ENCODE measurements at regions not wholly inside any gene's neighbourhood (a gene's known extent, or its start where the extent isn't known, plus 50 kb on each side); places are given as distances from the start of the nearest gene placed in this dataset.
"Not testable (repeated sequence)": the region's sequence is repeated elsewhere in the genome, so short reads cannot be mapped to it uniquely, and the experiment has no call there.

DNA sequence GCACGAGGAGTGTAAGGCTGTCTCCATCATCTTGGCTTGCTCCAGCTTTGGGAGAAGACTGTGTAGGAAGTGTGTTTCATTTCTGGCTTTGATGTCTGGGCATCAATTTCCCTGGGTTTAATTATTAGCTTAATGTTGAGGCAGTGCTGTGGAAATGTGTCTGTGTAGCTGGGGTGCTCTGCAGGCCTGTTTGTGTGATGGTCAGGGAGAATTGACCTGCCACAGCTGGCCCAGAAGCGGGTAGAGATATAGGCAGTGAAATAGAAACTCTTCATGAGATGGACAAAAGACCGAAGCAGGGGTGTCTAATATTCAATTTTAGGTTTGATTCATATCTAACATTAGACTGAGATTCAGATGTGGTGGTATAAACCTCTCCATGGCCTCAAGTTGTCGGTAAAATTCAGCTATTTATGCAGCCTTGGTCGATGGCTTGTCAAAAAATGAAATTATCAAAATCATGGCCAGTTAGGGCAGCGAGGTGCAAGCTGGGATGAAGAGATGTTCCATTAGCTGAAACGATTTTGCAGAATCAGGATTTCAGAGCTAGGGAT is 95.3 kb upstream of the SNX9 start:
- no peak for DNase-seq (ENCODE audit: low spot score)

DNA sequence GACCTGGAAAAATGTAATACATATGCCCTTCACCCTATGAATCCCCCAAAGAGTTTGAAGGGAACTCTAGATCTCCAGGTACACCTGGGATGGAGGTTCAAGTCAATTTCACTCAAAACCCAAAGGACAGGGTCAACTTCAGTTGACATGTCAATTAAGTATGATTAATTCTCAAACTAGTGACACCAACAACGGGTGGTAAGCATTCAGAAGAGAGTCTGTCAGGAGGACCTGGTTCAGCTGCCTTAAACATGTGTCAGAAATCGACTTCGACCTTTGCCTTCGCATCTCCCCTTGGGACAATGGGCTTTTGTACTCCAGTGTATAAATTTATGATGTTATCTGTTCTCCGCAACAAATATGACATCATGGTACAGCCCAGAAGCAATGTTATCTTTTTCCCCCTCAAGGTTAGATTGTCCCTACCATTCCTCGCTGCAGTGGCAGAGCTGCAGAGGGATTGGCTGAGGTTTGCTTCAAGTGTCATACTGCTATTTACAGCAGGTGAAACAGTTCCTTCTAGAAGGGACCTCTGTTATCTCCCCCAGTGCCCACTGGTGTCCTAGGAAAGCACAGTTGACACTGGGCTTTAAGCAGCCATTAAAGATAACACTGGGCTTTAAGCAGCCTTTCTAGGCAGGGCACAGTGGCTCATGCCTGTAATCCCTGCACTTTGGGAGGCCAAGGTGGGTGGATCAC is 94.7 kb upstream of the SNX9 start:
- no peak for DNase-seq (ENCODE audit: low spot score)

DNA sequence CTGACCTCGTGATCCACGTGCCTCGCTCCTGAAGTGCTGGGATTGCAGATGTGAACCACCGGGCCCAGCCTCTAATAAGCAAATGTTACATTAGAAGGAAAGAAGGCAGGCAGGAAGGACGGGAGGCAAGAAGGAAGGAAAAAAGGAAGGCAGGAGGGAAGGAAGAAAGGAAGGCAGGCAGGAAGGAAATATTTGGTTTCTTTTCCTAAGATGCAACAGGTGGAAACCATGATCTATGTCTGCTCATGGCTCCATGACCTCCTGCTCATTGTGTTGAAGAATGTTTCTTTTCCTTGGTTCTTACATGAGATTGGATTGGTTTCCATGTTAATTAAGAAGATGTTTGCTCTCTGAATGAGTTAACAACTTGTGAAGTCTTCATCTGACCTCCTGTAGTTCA is 91.8 kb upstream of the SNX9 start:
- no peak for DNase-seq (ENCODE audit: low spot score)

DNA sequence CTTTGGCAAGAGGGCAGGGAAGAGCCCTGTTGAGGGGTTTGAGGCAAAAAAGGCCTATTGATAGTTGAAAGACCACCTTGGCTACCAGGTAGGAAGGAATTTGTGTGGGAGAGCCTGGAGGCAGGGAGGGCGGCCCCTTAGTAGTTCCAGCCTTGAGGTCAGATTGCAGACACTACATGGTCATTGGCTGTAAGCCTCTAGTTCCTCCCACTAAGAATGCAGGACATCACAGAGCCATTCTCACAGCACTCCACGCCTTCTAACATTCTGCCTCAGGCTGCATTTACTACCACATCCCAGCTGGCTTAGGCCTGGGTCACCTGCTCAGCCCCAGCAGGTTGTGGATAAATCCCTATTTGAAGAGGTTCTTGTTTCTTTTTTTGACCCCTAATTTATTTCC is 91.0 kb upstream of the SNX9 start:
- no peak for DNase-seq (ENCODE audit: low spot score)

DNA sequence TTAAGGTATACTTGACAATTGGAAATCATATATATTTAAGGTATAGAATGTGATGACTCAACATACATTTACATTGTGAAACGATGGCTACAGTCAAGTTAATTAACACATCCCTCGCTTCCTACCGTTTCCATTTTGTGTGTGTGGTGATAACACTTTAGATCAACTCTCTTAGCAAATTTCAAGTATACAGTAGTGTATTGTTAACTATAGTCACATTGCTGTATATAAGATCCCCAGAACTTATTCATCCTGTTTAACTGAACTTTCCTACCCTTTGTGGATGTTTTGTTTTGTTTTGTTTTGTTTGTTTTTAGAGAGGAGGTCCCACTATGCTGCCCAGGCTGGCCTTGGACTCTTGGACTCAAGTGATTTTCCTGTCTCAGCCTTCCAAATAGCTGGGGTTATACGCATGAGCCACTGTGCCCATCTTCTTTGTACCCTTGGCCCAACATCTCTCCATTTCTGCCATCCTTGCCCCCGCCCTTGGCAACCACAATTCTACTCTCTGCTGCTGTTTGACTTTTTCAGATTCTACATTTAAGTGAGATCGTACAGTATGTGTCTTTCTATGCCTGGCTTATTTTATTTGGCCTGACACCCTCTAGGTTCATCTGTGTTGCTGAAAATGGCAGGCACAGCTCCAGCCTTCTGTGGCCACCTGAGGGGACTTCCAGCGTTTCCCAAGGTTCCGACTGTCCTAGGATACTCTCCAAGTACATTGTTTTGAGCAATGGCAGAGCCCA is 90.5 kb upstream of the SNX9 start:
- no peak for DNase-seq (ENCODE audit: low spot score)

DNA sequence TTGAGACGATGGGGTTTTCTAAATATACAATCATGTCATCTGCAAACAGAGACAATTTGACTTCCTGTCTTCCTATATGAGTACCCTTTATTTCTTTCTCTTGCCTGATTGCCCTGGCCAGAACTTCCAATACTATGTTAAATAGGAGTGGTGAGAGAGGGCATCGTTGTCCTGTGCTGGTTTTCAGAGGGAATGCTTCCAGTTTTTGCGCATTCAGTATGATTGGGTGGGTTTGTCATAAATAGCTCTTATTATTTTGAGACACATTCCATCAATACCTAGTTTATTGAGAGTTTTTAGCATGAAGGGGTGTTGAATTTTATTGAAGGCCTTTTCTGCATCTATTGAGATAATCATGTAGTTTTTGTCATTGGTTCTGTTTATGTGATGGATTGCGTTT is 86.5 kb upstream of the SNX9 start:
- DNase-seq (ENCODE audit: low spot score), result not testable (repeated sequence)

DNA sequence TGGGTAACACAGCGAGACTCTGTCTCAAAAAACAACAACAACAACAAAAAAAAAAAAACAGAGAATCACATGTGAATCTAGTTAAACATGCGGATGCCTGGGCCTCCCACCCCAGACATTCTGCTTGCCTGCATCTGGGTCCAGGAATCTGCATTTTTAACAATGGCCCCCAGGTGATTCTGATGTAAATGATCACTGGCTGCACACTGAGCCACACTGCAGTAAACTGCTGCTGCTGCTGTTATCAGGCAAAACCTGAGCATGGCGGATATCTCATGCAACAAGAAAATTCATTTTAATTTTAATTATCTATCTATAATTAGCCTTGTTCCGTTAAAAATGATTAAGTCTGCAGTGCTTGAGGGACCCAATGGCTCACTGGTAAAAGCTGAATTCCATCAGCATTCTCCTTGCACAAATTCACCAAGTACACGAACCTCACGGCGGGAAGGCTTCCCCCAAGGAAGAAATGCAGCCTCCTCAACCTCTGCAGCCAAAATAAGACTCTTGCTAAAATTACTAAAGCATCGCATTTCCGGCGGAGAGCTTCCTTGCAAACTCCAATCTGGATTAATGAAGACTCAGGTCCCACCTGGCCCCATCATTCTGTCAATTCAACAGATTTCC is 81.6 kb upstream of the SNX9 start:
- DNase-seq (ENCODE audit: low spot score), result no peak

DNA sequence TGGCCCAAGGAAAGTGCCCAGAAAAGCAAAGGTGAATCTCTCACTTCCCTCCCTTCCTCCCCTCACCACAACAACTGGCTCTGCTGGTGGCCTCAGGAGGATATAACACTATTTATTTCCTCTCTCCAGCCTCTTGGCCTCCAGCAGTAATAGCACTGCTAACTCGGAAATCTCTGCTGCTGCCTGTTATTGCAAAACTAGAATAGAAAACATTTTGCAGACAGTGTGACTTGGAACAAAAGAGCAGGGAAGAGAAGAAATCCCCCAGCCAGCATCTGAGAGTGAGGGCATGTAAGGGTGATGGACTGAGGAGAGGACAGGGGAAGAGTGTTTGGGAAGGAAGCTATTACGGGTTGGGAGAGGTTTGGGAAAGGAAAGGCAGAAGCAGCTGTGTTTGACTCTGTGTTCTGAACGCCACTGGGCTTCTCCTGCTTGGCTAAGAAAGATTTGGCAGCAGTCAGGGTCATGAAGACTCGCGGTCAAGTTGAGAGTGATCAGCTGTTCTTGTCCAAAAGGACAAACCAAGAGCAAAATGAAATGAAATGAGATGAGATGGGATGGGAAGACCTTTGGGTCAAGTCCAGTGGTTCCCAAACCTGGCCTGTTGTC is 81.0 kb upstream of the SNX9 start:
- no peak for DNase-seq (ENCODE audit: low spot score)

DNA sequence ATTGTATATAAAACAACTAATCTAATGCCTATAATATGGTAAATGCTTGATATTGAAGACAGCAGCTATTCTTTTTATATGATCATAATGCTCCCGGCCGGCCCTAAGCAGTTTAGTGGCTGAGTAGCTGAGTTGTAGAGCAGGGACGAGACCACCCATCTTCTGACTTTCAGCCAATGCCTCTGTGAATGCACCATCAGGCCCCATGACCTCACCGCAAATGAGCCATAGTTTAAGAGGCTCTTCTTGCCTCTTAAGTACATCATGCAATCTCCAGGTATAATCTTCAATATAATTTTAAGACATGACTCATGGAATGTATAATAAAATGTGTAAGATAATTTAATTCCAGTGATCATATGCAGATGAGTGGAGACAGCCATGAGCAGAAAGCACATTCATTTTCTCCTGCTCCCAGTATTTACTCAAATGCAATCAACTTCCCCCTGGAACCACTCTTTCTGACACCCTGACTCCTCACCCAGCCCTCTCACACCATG is 78.9 kb upstream of the SNX9 start:
- DNase-seq (ENCODE audit: low spot score), result no peak

DNA sequence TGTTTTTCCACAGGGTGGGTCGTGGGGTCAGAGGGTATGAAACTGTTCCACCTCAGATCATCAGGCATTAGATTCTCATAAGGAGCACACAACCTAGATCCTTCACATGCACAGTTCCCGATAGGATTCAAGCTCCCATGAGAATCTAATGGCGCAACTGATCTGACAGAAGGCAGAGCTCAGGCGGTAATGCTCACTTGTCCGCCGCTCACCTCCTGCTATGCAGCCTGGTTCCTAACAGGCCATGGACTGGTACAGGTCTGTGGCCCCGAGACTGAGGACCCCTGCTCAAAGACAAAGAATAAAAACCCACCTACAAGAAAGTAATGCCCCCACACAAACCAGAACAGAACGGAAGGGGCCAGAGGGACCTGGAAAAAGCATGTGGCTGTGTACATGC is 76.1 kb upstream of the SNX9 start:
- DNase-seq (ENCODE audit: low spot score), result no peak

DNA sequence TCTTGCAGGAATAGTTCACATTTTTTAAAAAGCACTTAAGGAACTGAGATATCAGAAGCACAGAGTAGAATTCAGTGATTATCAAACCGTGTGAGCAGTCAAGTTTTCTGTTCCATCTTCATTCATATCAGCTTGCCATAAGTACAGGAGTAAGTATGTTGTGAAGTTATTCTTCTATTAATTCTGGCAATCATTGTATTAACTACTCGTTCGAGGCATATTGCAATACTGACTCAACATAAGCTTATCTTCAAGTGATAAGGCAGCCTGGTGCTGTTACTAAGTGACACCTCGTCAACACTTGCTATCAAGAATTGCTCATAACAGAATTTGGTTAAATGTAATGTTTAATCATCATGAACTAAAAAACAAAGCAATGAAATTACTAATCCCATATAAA is 75.7 kb upstream of the SNX9 start:
- DNase-seq (ENCODE audit: low spot score), result no peak

DNA sequence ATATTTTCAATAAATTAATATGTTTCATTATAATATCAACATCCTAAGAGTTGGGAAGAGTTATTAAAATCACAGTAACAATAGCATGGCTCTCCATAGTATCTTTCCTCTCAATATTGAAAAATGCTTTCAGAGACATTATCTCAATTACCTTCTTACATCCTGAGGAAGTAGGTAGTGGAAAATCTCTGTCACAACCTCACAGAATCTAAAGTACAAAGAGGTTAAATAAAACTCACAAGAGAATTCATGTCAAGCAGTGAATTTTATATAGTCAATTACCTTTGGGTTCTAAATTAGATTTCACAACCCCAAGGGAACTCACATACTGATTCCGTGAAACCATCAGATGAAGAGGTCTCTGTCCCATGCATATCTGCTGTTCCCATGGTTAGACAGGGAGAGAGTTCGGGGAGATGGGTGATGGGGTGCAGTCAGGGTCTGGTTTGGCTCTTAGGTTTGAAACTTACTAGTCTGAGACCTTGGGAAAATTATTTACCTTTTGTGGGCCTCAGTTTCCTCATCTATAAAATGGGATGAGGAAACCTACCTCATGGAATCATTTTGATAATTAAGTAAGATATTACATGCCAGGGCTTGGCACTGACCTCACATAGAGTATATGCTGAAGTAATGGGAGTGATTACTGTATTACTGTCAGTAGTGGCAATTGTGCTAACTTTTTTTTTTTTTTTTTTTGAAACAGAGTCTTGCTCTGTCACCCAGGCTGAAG is 74.0 kb upstream of the SNX9 start:
- no peak for DNase-seq (ENCODE audit: low spot score)

DNA sequence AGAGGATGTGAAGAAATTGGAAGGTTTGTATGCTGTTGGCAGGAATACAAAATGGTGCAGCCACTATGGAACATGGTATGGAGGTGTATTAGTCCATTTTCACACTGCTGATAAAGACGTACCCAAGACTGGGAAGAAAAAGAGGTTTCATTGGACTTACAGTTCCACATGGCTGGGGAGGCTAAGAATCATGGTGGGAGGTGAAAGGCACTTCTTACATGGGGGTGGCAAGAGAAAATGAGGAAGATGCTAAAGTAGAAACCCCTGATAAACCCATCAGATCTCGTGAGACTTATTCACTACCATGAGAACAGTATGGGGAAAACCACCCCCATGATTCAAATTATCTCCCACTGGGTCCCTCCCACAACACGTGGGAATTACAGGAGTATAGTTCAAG is 72.1 kb upstream of the SNX9 start:
- DNase-seq (ENCODE audit: low spot score), result not testable (repeated sequence)

DNA sequence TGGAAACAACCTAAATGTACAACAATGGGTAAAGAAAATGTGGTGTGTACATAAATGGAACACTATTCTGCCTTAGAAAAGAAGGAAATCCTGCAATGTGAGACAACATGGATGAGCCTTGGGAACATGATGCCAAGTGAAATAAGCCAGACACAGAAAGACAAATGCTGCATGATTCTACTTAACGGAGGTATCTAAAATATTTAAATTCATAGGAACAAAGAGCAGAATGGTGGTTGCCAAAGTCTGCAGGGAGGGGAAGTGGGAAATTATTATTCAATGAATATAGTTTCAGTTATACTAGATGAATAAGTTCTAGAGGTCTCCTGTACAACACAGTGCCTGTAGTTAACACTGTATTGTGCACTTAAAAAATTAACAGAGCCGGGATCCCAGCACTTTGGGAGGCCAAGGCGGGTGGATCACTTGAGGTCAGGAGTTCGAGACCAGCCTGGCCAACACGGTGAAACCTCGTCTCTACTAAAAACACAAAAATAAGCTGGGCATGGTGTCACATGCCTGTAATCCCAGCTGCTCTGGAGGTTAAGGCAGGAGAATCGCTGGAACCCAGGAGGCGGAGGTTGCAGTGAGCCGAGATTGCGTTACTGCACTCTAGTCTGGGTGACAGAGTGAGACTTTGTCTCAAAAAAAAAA is 71.4 kb upstream of the SNX9 start:
- no peak for DNase-seq (ENCODE audit: low spot score)

DNA sequence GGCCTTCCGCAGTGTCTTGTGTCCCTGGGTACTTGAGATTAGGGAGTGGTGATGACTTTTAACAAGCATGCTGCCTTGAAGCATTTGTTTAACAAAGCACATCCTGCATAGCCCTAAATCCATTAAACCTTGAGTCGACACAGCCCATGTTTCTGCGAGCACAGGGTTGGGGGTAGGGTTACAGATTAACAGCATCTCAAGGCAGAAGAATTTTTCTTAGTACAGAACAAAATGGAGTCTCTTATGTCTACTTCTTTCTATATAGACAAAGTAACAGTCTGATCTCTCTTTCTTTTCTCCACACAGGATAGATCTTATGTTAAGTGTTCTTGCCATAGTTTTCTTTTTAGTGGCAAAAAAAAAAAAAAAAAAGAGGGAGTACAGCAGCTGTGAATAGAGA is 70.2 kb upstream of the SNX9 start:
- DNase-seq (ENCODE audit: low spot score), result not testable (repeated sequence)

DNA sequence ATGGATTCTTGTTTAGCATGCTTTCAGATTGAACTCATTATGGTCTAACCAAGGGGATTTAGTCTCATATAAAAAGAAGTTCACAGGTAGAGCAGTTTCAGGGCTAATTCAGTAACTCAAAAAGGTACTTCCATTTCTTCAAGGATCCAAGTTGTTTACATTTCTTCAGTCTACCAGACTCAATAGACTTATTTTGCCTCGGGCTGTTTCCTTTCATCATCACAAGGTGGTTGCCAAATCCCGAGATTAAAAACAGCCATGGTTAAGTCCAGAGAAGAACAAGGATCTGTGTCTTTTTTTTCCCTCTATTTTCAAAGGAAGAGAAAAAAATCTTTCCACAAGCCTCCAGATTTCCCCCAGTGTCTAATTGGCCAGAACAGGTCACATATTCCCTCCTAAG is 69.8 kb upstream of the SNX9 start:
- DNase-seq (ENCODE audit: low spot score), result no peak

DNA sequence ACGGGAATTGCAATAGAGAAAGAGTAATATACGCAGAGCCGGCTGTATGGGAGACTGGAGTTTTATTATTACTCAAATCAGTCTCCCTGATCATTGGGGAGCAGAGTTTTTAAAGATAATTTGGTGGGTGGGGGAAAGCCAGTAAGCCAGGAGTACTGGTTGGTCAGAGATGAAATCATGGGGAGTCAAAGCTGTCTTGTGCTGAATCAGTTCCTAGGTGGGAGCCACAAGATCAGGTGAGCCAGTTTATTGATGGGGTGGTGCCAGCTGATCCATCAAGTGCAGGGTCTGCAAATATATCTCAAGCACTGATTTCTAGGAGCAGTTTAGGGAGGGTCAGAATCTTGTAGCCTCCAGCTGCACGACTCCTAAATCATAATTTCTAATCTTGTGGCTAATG is 69.2 kb upstream of the SNX9 start:
- not testable (repeated sequence) for DNase-seq (ENCODE audit: low spot score)

DNA sequence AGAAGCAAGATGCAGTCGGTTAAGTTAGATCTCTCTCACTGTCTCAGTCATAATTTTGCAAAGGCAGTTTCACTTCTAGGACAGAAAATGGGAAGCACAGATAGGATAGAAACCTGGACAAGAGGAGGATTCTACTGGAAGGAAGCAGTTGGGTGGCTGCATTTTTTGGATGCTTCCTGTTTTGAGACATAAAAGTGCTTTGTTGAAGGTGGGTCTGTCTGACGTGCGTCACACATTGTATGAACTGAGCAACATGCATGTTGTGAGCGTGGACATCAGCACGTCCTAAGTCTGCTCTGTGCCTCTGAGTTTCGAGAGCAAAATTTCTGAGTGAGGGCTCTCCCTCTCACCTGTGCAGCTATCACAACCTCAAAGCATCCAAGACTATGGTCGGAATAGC is 68.7 kb upstream of the SNX9 start:
- no peak for DNase-seq (ENCODE audit: low spot score)

DNA sequence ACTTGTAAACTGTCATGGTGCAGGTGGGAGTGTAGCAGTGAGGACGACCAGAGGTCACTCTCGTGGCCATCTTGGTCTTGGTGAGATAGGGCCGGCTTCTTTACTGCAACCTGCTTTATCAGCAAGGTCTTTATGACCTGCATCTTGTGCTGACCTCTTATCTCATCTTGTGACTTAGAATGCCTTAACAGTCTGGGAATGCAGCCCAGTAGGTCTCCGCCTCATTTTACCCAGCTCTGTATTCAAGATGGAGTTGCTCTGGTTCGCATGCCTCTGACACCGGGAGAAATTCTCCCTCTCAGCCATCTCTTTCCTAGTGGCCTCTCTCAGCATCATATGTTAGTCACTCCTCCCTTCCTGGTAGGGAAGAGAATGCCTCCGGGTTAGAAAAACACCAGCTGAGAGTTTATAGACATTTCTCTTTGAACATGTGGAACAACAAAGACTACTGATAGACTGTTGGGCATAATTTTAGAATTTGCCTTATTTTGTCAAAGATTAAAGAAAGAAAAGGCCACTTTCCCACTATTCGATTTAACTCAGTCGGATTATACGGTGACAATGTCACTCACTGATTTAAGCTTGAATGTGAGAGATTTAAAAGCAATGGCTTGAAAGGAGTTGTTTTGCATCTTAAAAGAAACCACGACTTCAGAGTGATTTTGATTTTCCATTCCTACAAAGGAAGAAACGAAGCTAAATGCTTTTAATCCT is 67.9 kb upstream of the SNX9 start:
- no peak for DNase-seq (ENCODE audit: low spot score)

DNA sequence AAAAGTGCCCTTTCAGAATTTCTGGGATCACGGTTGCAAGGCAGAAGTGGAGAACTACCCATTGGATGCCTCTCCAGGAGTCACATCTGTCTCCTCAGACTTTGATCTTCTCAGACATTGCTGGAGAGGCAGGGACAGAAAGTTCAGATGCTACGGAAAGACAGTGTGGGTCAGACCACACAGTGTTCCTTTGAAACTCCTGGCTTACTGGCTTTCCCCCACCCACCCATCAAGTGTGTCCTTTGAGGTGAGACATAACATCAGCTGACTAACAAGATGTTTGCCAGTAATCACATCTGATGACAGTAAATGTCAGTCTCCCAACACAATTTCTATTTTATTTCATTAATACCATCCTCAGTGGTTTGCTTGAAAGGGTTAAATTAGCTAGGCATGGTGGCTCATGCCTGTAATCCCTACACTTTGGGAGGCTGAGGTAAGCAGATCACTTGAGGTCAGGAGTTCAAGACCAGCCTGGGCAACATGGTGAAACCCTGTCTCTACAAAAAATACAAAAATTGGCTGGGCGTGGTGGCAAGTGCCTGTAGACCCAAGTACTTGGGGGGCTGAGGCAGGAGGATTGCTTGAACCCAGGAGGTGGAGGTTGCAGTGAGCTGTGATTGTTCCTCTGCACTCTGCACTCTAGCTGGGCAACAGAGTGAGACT is 67.2 kb upstream of the SNX9 start:
- no peak for DNase-seq (ENCODE audit: low spot score)
